ENCODE measurements at regions not wholly inside any gene's neighbourhood (a gene's known extent, or its start where the extent isn't known, plus 50 kb on each side); places are given as distances from the start of the nearest gene placed in this dataset.

GRCh38 chr6:40931931-40932330 lies 107.1 kb downstream of the UNC5CL start:
- TF ChIP-seq CTCF (IDR thresholded peaks at IDR 0.05; ENCODE audit: insufficient read depth, missing control alignments): no peak
- no peak for FAIRE-seq
- no peak for DNase-seq (ENCODE audit: insufficient read length, low spot score)

GRCh38 chr6:40930555-40930954 lies 108.5 kb downstream of the UNC5CL start:
- FAIRE-seq: no peak
- DNase-seq (ENCODE audit: insufficient read length, low spot score): no peak
- no peak for TF ChIP-seq CTCF (IDR thresholded peaks at IDR 0.05; ENCODE audit: insufficient read depth, missing control alignments)

GRCh38 chr6:40930045-40930444 lies 109.0 kb downstream of the UNC5CL start:
- FAIRE-seq: no peak
- no peak for TF ChIP-seq CTCF (IDR thresholded peaks at IDR 0.05; ENCODE audit: insufficient read depth, missing control alignments)
- DNase-seq (ENCODE audit: insufficient read length, low spot score): no peak

- FAIRE-seq (no peak), DNase-seq (ENCODE audit: insufficient read length, low spot score) (no peak)
- no peak for TF ChIP-seq CTCF (IDR thresholded peaks at IDR 0.05; ENCODE audit: insufficient read depth, missing control alignments)
Measured at GRCh38 chr6:40929176-40929575, 109.8 kb downstream of the UNC5CL start.

GRCh38 chr6:40928763-40929162 lies 110.3 kb downstream of the UNC5CL start:
- FAIRE-seq (no peak), DNase-seq (ENCODE audit: insufficient read length, low spot score) (no peak)
- TF ChIP-seq CTCF (IDR thresholded peaks at IDR 0.05; ENCODE audit: insufficient read depth, missing control alignments): no peak

- no peak for TF ChIP-seq CTCF (IDR thresholded peaks at IDR 0.05; ENCODE audit: insufficient read depth, missing control alignments)
- FAIRE-seq (no peak), DNase-seq (ENCODE audit: insufficient read length, low spot score) (no peak)
Measured at GRCh38 chr6:40928307-40928706, 110.7 kb downstream of the UNC5CL start.

- FAIRE-seq (no peak), DNase-seq (ENCODE audit: insufficient read length, low spot score) (no peak)
- no peak for TF ChIP-seq CTCF (IDR thresholded peaks at IDR 0.05; ENCODE audit: insufficient read depth, missing control alignments)
Measured at GRCh38 chr6:40925341-40925740, 113.7 kb downstream of the UNC5CL start.
